GM12892 (cell line): ENCODE measurements at regions not wholly inside any gene's neighbourhood (a gene's known extent, or its start where the extent isn't known, plus 50 kb on each side); places are given as distances from the start of the nearest gene placed in this dataset.

Experiments used
- POLR2A ChIP-seq: IDR thresholded peaks from 2 replicates; pipeline ENCODE4 v1.6.1; 2011; ENCODE audit warnings: low read depth, low read length, control low read depth
- POLR2AphosphoS5 ChIP-seq: IDR thresholded peaks from 2 replicates; pipeline ENCODE4 v1.6.1; 2011; ENCODE audit warnings: low read depth, low read length, control low read depth
- TAF1 ChIP-seq: IDR thresholded peaks from 2 replicates; pipeline ENCODE4 v1.6.1; 2011; ENCODE audit warnings: low read depth, mild to moderate bottlenecking, control low read depth, low read length, borderline replicate concordance

DNA sequence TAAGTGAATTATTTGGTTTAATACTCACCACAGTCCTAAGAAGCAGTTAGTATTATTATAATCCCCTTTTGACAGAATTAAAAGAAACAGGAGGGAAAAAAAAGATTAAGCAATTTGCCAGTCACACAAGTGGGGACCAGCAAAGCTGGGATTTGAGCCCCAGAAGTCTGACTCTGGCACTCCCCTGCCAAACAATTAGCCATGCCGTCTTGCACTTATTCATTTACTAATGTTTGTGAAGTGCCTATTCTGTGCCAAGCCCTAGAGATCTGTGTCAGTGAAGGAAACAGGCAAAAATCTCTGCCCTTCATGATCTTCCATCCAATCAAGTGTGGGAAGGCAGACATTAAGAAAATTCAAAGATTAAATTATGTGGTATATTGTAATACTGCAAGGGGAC is 126.0 kb upstream of the TOP1 start:
- no peak for TF ChIP-seq TAF1
- TF ChIP-seq POLR2A: no peak
- TF ChIP-seq POLR2AphosphoS5: no peak
